HCT116 (cell line): ENCODE measurements at regions not wholly inside any gene's neighbourhood (a gene's known extent, or its start where the extent isn't known, plus 50 kb on each side); places are given as distances from the start of the nearest gene placed in this dataset.

ENCODE experiments used
- ATAC-seq: fragments of 200-7000 bp; cut with Tn5 transposase; 2 replicates; pipeline ENCODE4 v1.9.1; 2020; ENCODE audit warnings: mild to moderate bottlenecking, moderate library complexity
- BruUV-seq: library from RNA; stranded (reverse); fragments of 400-500 nt; replicated peaks from 2 replicates; lab custom pipeline; 2021; lab: Mats Ljungman, UMichigan
- CTCF ChIA-PET: fragments of 300-600 bp; sonication (Branson Sonifier 250); formaldehyde crosslinking; loops from one replicate; lab custom pipeline; 2021; ENCODE audit warnings: antibody characterized with exemption; lab: Charles Lee
- POLR2A ChIA-PET: fragments of 300-600, 350-600 bp; sonication (Branson Sonifier 250); formaldehyde crosslinking; loops from one replicate; lab custom pipeline; 2021; ENCODE audit warnings: antibody characterized with exemption; lab: Charles Lee
- RAD21 ChIA-PET, 2 experiments: fragments of 300-600 bp; sonication (Branson Sonifier 250); formaldehyde crosslinking; loops; one replicate each; lab custom pipeline; 2023; ENCODE audit warnings: low total read pairs in 2 of 2; ENCODE audit not compliant: uncharacterized antibody in 2 of 2, unreplicated experiment in 2 of 2, low non-redundant PET in 1 of 2; lab: Charles Lee
- DNase-seq: peaks from one replicate; pipeline ENCODE4 v3.0.0-alpha.2; 2010; ENCODE audit warnings: low read depth, low spot score
- H2AFZ ChIP-seq: fragments of 200-600 bp; shearing (Covaris generic), sonication (generic); 2 replicates; pipeline ENCODE4 v1.6.1; 2017; ENCODE audit warnings: low read depth, mixed run types, mixed read lengths, antibody characterized with exemption, low read length; ENCODE audit not compliant: poor library complexity, severe bottlenecking
- H3K27ac ChIP-seq: 2 replicates; pipeline ENCODE4 v1.5.1; 2012; ENCODE audit warnings: low read depth, low read length
- H3K27me3 ChIP-seq: fragments of 200-600 bp; sonication (generic); 2 replicates; pipeline ENCODE4 v1.6.1; 2016; ENCODE audit warnings: mixed run types, low read length, mixed read lengths; ENCODE audit not compliant: insufficient read depth
- H3K36me3 ChIP-seq, 2 experiments: fragments of 200-500 bp in 1 of 2; fragments of 200-600 bp in 1 of 2; sonication (Bioruptor generic) in 1 of 2; sonication (generic) in 1 of 2; 2 replicates each; pipeline versions ENCODE4 v1.5.1 to v1.6.1; 2014 to 2016; ENCODE audit warnings: low read length in 2 of 2, inconsistent platforms in 1 of 2, mixed read lengths in 1 of 2, mixed run types in 1 of 2; ENCODE audit not compliant: insufficient read depth in 2 of 2, control insufficient read depth in 1 of 2
- H3K4me1 ChIP-seq, 2 experiments: fragments of 200-600 bp in 1 of 2; sonication (generic) in 1 of 2; 2 replicates each; pipeline versions ENCODE4 v1.5.1 to v1.6.1; 2012 to 2017; ENCODE audit warnings: low read length in 2 of 2, inconsistent platforms in 1 of 2, mild to moderate bottlenecking in 1 of 2, mixed read lengths in 1 of 2, mixed run types in 1 of 2, moderate library complexity in 1 of 2; ENCODE audit not compliant: insufficient read depth in 2 of 2, control insufficient read depth in 1 of 2
- H3K4me2 ChIP-seq: fragments of 200-600 bp; sonication (generic); 2 replicates; pipeline ENCODE4 v1.6.1; 2017; ENCODE audit warnings: mixed run types, low read length, mixed read lengths
- H3K4me3 ChIP-seq, 2 experiments: fragments of 200-600 bp in 1 of 2; sonication (generic) in 1 of 2; replicated peaks in 1 of 2; 2 replicates each; pipeline ENCODE4 v1.5.1; 2011 to 2016; ENCODE audit warnings: low read length in 2 of 2, control low read depth in 1 of 2, low read depth in 1 of 2, mild to moderate bottlenecking in 1 of 2, mixed read lengths in 1 of 2, mixed run types in 1 of 2
- H3K79me2 ChIP-seq: fragments of 200-600 bp; sonication (generic); 2 replicates; pipeline ENCODE4 v1.6.1; 2017; ENCODE audit warnings: mild to moderate bottlenecking, mixed run types, low read length, moderate library complexity, mixed read lengths; ENCODE audit not compliant: insufficient read depth
- H3K9ac ChIP-seq: fragments of 200-600 bp; sonication (generic); 2 replicates; pipeline ENCODE4 v1.6.1; 2016; ENCODE audit warnings: low read length, mixed read lengths
- H3K9me2 ChIP-seq: fragments of 200-600 bp; sonication (generic), shearing (Covaris generic); 2 replicates; pipeline ENCODE4 v1.6.1; 2017; ENCODE audit warnings: mixed run types, mild to moderate bottlenecking, moderate library complexity; ENCODE audit not compliant: insufficient read depth
- H3K9me3 ChIP-seq, 2 experiments: fragments of 200-500 bp in 1 of 2; fragments of 200-600 bp in 1 of 2; sonication (Bioruptor generic) in 1 of 2; sonication (generic) in 1 of 2; 2 replicates each; pipeline ENCODE4 v1.6.1; 2014 to 2017; ENCODE audit warnings: low read length in 2 of 2, mixed read lengths in 2 of 2, inconsistent platforms in 1 of 2, low read depth in 1 of 2, mild to moderate bottlenecking in 1 of 2, mixed run types in 1 of 2, moderate library complexity in 1 of 2; ENCODE audit not compliant: control insufficient read depth in 1 of 2, insufficient read depth in 1 of 2
- H4K20me1 ChIP-seq: fragments of 200-600 bp; sonication (generic), shearing (Covaris generic); 2 replicates; pipeline ENCODE4 v1.6.1; 2017; ENCODE audit warnings: mixed run types, mild to moderate bottlenecking, moderate library complexity; ENCODE audit not compliant: insufficient read depth
- CBX3 ChIP-seq: IDR thresholded peaks from 2 replicates; pipeline ENCODE4 v1.6.1; 2012; ENCODE audit warnings: low read depth
- CTCF ChIP-seq, 3 experiments: fragments of 200-600 bp in 1 of 3; sonication (generic) in 1 of 3; IDR thresholded peaks in 2 of 3; conservative IDR thresholded peaks in 1 of 3; 2 replicates each; pipeline ENCODE4 v1.5.1; 2012 to 2017; ENCODE audit warnings: low read depth in 2 of 3, low read length in 2 of 3, antibody characterized with exemption in 1 of 3, borderline replicate concordance in 1 of 3, control low read depth in 1 of 3, mild to moderate bottlenecking in 1 of 3, mixed read lengths in 1 of 3, mixed run types in 1 of 3, moderate library complexity in 1 of 3; ENCODE audit not compliant: insufficient read depth in 1 of 3
- EGR1 ChIP-seq: IDR thresholded peaks from 2 replicates; pipeline ENCODE4 v1.6.1; 2012; ENCODE audit warnings: low read depth
- EZH2phosphoT487 ChIP-seq: fragments of 200-600 bp; IDR thresholded peaks from 2 replicates; pipeline ENCODE4 v1.6.1; 2018; ENCODE audit warnings: antibody characterized with exemption, borderline replicate concordance
- FOSL1 ChIP-seq: IDR thresholded peaks from 2 replicates; pipeline ENCODE4 v1.6.1; 2012; ENCODE audit warnings: low read depth
- JUND ChIP-seq: IDR thresholded peaks from 2 replicates; pipeline ENCODE4 v1.6.1; 2012
- POLR2AphosphoS5 ChIP-seq: IDR thresholded peaks from 2 replicates; pipeline ENCODE4 v1.6.1; 2011; ENCODE audit warnings: mild to moderate bottlenecking, low read depth, low read length, moderate library complexity
- REST ChIP-seq: IDR thresholded peaks from 2 replicates; pipeline ENCODE4 v1.6.1; 2012; ENCODE audit warnings: low read depth
- TCF7L2 ChIP-seq: IDR thresholded peaks from 2 replicates; pipeline ENCODE4 v1.7.0; 2011; ENCODE audit warnings: borderline replicate concordance, inconsistent platforms; ENCODE audit not compliant: insufficient read depth, insufficient read length; ENCODE audit errors: extremely low read depth
- YY1 ChIP-seq: IDR thresholded peaks from 2 replicates; pipeline ENCODE4 v1.6.1; 2011; ENCODE audit warnings: low read length, low read depth, moderate library complexity, mild to moderate bottlenecking; ENCODE audit not compliant: insufficient replicate concordance; ENCODE audit errors: extremely low read depth
- intact Hi-C: fragments of 100-400 bp; cut with micrococcal nuclease; formaldehyde crosslinking; loops from 2 replicates; pipeline ENCODE4 v1.10.0; 2022

DNA sequence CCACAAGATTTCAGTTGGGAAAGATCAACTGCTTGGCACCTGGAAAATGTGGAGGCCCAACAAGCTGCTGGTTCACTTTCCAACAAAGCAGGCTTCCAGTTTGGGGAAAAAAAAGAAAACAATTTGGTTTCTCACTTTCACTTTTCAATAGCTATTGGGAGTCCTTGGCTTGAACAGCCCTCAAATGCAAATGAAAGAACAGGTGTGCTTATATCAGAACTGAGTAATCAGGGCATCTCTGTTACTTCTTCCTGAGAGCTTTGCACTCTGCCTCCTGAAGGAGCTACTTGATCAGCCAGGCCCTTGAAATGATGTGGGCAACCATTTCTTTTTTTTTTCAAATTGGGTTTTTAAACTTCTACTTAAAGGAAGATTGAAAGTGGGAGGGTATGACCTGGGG is 73.5 kb downstream of the MFAP3 start:
- no TSS peak for BruUV-seq
- intact Hi-C loops: no loop called here
- no peaks in the 10 kb centered on the region for H3K9me3 ChIP-seq
- no peaks in the 10 kb centered on the region for H4K20me1 ChIP-seq
- H3K4me2 ChIP-seq: no peak overlapping the region
- ChIA-PET CTCF (interaction anchor here (1.1 kb wide), 1 partner anchor 40 kb away, joined by 3 read pairs; no protein-coding TSS in a partner anchor), RAD21 (no interaction called here), POLR2A (no interaction called here)
- H3K79me2 ChIP-seq: no peaks in the 10 kb centered on the region
- no peak for DNase-seq
- TF ChIP-seq EZH2phosphoT487 (no peak), REST (no peak), YY1 (no peak), POLR2AphosphoS5 (no peak), TCF7L2 (no peak), FOSL1 (no peak), CBX3 (no peak), CTCF (IDR thresholded peaks at IDR 0.05 in 2 of 3, conservative IDR thresholded peaks at IDR 0.05 in 1 of 3; ENCODE audit: borderline replicate concordance in 1 of 3, insufficient read depth in 1 of 3, low read depth in 2 of 3, low read length in 2 of 3) (no peak), EGR1 (no peak), JUND (no peak)
- H2AFZ ChIP-seq: no peak overlapping the region
- H3K4me1 ChIP-seq: no peaks in the 10 kb centered on the region
- no peak for ATAC-seq
- H3K27ac ChIP-seq: no peak overlapping the region
- H3K9me2 ChIP-seq: no peaks in the 10 kb centered on the region
- no peaks in the 10 kb centered on the region for H3K36me3 ChIP-seq
- no peaks in the 10 kb centered on the region; the same call in none of the 2 replicates for H3K27me3 ChIP-seq
- H3K9ac ChIP-seq: no peak overlapping the region
- H3K4me3 ChIP-seq: no peak overlapping the region
